ENCODE measurements at regions not wholly inside any gene's neighbourhood (a gene's known extent, or its start where the extent isn't known, plus 50 kb on each side); places are given as distances from the start of the nearest gene placed in this dataset.

GRCh38 chr3:184440151-184440550, 60.3 kb downstream of the CHRD start:
- H3K4me1 ChIP-seq (ENCODE audit: insufficient read depth, low read length): no peaks in the 10 kb centered on the region
- H3K4me1 Mint-ChIP-seq (ENCODE audit: low read depth, unreplicated experiment): no peaks in the 10 kb centered on the region
- H3K36me3 ChIP-seq (ENCODE audit: insufficient read depth, low read length): no peaks in the 10 kb centered on the region
- peaks cover 4% of the 10 kb centered on the region for H3K9me3 Mint-ChIP-seq (ENCODE audit: unreplicated experiment)
- H3K4me3 ChIP-seq (ENCODE audit: insufficient read depth, low read depth, low read length): no peak overlapping the region
- no peak overlapping the region for H3K27ac ChIP-seq (ENCODE audit: low read depth, low read length)
- H3K27ac Mint-ChIP-seq (ENCODE audit: unreplicated experiment): no peak overlapping the region
- no peak overlapping the region for H3K4me3 Mint-ChIP-seq (ENCODE audit: unreplicated experiment)
- H3K27me3 Mint-ChIP-seq (ENCODE audit: low read depth, unreplicated experiment): peaks cover 6% of the 10 kb centered on the region
- H4K20me1 ChIP-seq (ENCODE audit: insufficient read depth, low read length): no peaks in the 10 kb centered on the region
- H3K79me2 ChIP-seq (ENCODE audit: insufficient read depth, low read length): no peaks in the 10 kb centered on the region
- H2AFZ ChIP-seq (ENCODE audit: low read depth, low read length): no peak overlapping the region
- DNase-seq (ENCODE audit: low read depth) (no peak), FAIRE-seq (no peak)
- H3K27me3 ChIP-seq (ENCODE audit: insufficient read depth, low read length): peaks cover 4% of the 10 kb centered on the region
- no peak overlapping the region for H3K4me2 ChIP-seq (ENCODE audit: low read length)
- H3K9ac ChIP-seq (ENCODE audit: low read length): no peak overlapping the region
- no peaks in the 10 kb centered on the region for H3K36me3 Mint-ChIP-seq (ENCODE audit: low read depth, unreplicated experiment)
- TF ChIP-seq CTCF (IDR thresholded peaks at IDR 0.05; ENCODE audit: insufficient read depth, low read depth, low read length) (no peak), EZH2 (IDR thresholded peaks at IDR 0.05; ENCODE audit: insufficient read depth, low read length) (no peak)
- no peaks in the 10 kb centered on the region for H3K9me3 ChIP-seq (ENCODE audit: insufficient read depth, low read depth, low read length)

- Histone ChIP-seq H4K20me1 (ENCODE audit: insufficient read depth, low read length) (no peaks in the 10 kb centered on the region), H3K9me3 (ENCODE audit: insufficient read depth, low read depth, low read length) (no peaks in the 10 kb centered on the region), H3K4me3 (ENCODE audit: insufficient read depth, low read depth, low read length) (no peak overlapping the region), H3K36me3 (ENCODE audit: insufficient read depth, low read length) (no peaks in the 10 kb centered on the region), H2AFZ (ENCODE audit: low read depth, low read length) (no peak overlapping the region), H3K4me2 (ENCODE audit: low read length) (no peak overlapping the region), H3K27ac (ENCODE audit: low read depth, low read length) (no peak overlapping the region), H3K9ac (ENCODE audit: low read length) (no peak overlapping the region), H3K79me2 (ENCODE audit: insufficient read depth, low read length) (no peaks in the 10 kb centered on the region), H3K4me1 (ENCODE audit: insufficient read depth, low read length) (no peaks in the 10 kb centered on the region), H3K27me3 (ENCODE audit: insufficient read depth, low read length) (peaks cover 4% of the 10 kb centered on the region)
- FAIRE-seq (no peak), DNase-seq (ENCODE audit: low read depth) (no peak)
- Mint-ChIP-seq H3K36me3 (ENCODE audit: low read depth, unreplicated experiment) (no peaks in the 10 kb centered on the region), H3K4me1 (ENCODE audit: low read depth, unreplicated experiment) (no peaks in the 10 kb centered on the region), H3K27ac (ENCODE audit: unreplicated experiment) (no peak overlapping the region), H3K4me3 (ENCODE audit: unreplicated experiment) (no peak overlapping the region), H3K9me3 (ENCODE audit: unreplicated experiment) (peaks cover 4% of the 10 kb centered on the region), H3K27me3 (ENCODE audit: low read depth, unreplicated experiment) (peaks cover 3% of the 10 kb centered on the region)
- TF ChIP-seq EZH2 (IDR thresholded peaks at IDR 0.05; ENCODE audit: insufficient read depth, low read length): no peak
- TF ChIP-seq CTCF (IDR thresholded peaks at IDR 0.05; ENCODE audit: insufficient read depth, low read depth, low read length): no peak
Measured at GRCh38 chr3:184441202-184441900, 61.5 kb downstream of the CHRD start.

GRCh38 chr3:184443364-184443763, 63.5 kb downstream of the CHRD start:
- no peak overlapping the region for H3K9ac ChIP-seq (ENCODE audit: low read length)
- H3K4me3 ChIP-seq (ENCODE audit: insufficient read depth, low read depth, low read length): no peak overlapping the region
- no peak overlapping the region for H3K27ac ChIP-seq (ENCODE audit: low read depth, low read length)
- Mint-ChIP-seq H3K36me3 (ENCODE audit: low read depth, unreplicated experiment) (no peaks in the 10 kb centered on the region), H3K4me3 (ENCODE audit: unreplicated experiment) (no peak overlapping the region), H3K27me3 (ENCODE audit: low read depth, unreplicated experiment) (peaks cover 3% of the 10 kb centered on the region), H3K4me1 (ENCODE audit: low read depth, unreplicated experiment) (no peaks in the 10 kb centered on the region), H3K9me3 (ENCODE audit: unreplicated experiment) (peaks cover 3% of the 10 kb centered on the region), H3K27ac (ENCODE audit: unreplicated experiment) (no peak overlapping the region)
- H3K27me3 ChIP-seq (ENCODE audit: insufficient read depth, low read length): peaks cover 4% of the 10 kb centered on the region
- H3K4me2 ChIP-seq (ENCODE audit: low read length): no peak overlapping the region
- H3K4me1 ChIP-seq (ENCODE audit: insufficient read depth, low read length): peaks cover under 1% of the 10 kb centered on the region
- no peak for TF ChIP-seq CTCF (IDR thresholded peaks at IDR 0.05; ENCODE audit: insufficient read depth, low read depth, low read length)
- no peak for TF ChIP-seq EZH2 (IDR thresholded peaks at IDR 0.05; ENCODE audit: insufficient read depth, low read length)
- H4K20me1 ChIP-seq (ENCODE audit: insufficient read depth, low read length): no peaks in the 10 kb centered on the region
- no peak for DNase-seq (ENCODE audit: low read depth)
- FAIRE-seq: no peak
- no peaks in the 10 kb centered on the region for H3K79me2 ChIP-seq (ENCODE audit: insufficient read depth, low read length)
- H3K36me3 ChIP-seq (ENCODE audit: insufficient read depth, low read length): no peaks in the 10 kb centered on the region
- H3K9me3 ChIP-seq (ENCODE audit: insufficient read depth, low read depth, low read length): no peaks in the 10 kb centered on the region
- H2AFZ ChIP-seq (ENCODE audit: low read depth, low read length): no peak overlapping the region
